K562 (cell line): ENCODE measurements at regions not wholly inside any gene's neighbourhood (a gene's known extent, or its start where the extent isn't known, plus 50 kb on each side); places are given as distances from the start of the nearest gene placed in this dataset.

Source experiments
- ATAC-seq: fragments of 200-7000 bp; cut with Tn5 transposase; 3 replicates; pipeline ENCODE4 v1.9.1; 2020; ENCODE audit warnings: moderate library complexity
- BruUV-seq: library from RNA; stranded (reverse); fragments of 400-500 nt; replicated peaks from 2 replicates; lab custom pipeline; 2021; lab: Mats Ljungman, UMichigan
- CTCF ChIA-PET: fragments of 300-600 bp; formaldehyde crosslinking; extraction: SDS; loops from one replicate; lab custom pipeline; 2021; ENCODE audit warnings: low intra/inter-chr PET ratio; lab: Yijun Ruan, JAX
- POLR2A ChIA-PET: fragments of 300-600, 350-650 bp; sonication (Branson Sonifier 250); formaldehyde crosslinking; extraction: SDS; loops from one replicate; lab custom pipeline; 2021; ENCODE audit warnings: antibody characterized with exemption, inconsistent platforms; lab: Yijun Ruan, JAX
- DNase-seq, 4 experiments: peaks; one replicate each; pipeline versions ENCODE4 v3.0.0 to v3.0.0-alpha.2; 2011 to 2018; ENCODE audit warnings: low spot score in 3 of 4, mixed read lengths in 3 of 4; ENCODE audit errors: extremely low read depth in 1 of 4
- FAIRE-seq: peaks from 2 replicates; lab custom pipeline; 2011; peaks lifted over from hg19 to GRCh38; lab: Jason Lieb, UNC
- H2AFZ ChIP-seq: 2 replicates; pipeline ENCODE4 v1.6.0; 2011; ENCODE audit warnings: low read depth, low read length, control low read depth, inconsistent platforms
- H3K27ac ChIP-seq: fragments of 200-600 bp; 3 replicates; pipeline ENCODE4 v1.8.0; 2011; ENCODE audit warnings: low read depth, mild to moderate bottlenecking, control low read depth, inconsistent platforms, low read length, moderate library complexity, mixed read lengths; ENCODE audit errors: extremely low read depth
- H3K27me3 ChIP-seq, 2 experiments: fragments of 300-600 bp in 1 of 2; 2 replicates in 1 of 2; 3 replicates in 1 of 2; pipeline versions ENCODE4 v1.6.0 to v1.8.0; 2011; ENCODE audit warnings: inconsistent platforms in 2 of 2, low read length in 2 of 2, mild to moderate bottlenecking in 1 of 2, mixed read lengths in 1 of 2, moderate library complexity in 1 of 2; ENCODE audit not compliant: control insufficient read depth in 2 of 2, insufficient read depth in 2 of 2
- H3K36me3 ChIP-seq: fragments of 300-600 bp; 3 replicates; pipeline ENCODE4 v1.8.0; 2011; ENCODE audit warnings: mild to moderate bottlenecking, low read length, inconsistent platforms; ENCODE audit not compliant: control insufficient read depth, insufficient read depth
- H3K4me1 ChIP-seq, 2 experiments: fragments of 200-600 bp in 1 of 2; replicated peaks in 1 of 2; 2 replicates in 1 of 2; 3 replicates in 1 of 2; pipeline versions ENCODE4 v1.5.1 to v1.8.0; 2011; ENCODE audit warnings: inconsistent platforms in 2 of 2, low read length in 2 of 2, mild to moderate bottlenecking in 1 of 2, mixed read lengths in 1 of 2, moderate library complexity in 1 of 2; ENCODE audit not compliant: control insufficient read depth in 2 of 2, insufficient read depth in 2 of 2
- H3K4me2 ChIP-seq: 2 replicates; pipeline ENCODE4 v1.6.1; 2011; ENCODE audit warnings: low read length, control low read depth, inconsistent platforms, mixed read lengths; ENCODE audit not compliant: insufficient read depth
- H3K4me3 ChIP-seq: fragments of 200-600 bp; sonication (generic), shearing (Covaris generic); 2 replicates; pipeline ENCODE4 v1.5.1; 2016; ENCODE audit warnings: control low read depth, inconsistent platforms
- H3K79me2 ChIP-seq: fragments of 200-600 bp; 3 replicates; pipeline ENCODE4 v1.8.0; 2011; ENCODE audit warnings: low read length, inconsistent platforms; ENCODE audit not compliant: control insufficient read depth, insufficient read depth
- H3K9ac ChIP-seq, 2 experiments: 2 replicates each; pipeline versions ENCODE4 v1.6.0 to v1.6.1; 2011; ENCODE audit warnings: low read depth in 2 of 2, low read length in 2 of 2, control low read depth in 1 of 2, inconsistent platforms in 1 of 2, mild to moderate bottlenecking in 1 of 2, mixed read lengths in 1 of 2; ENCODE audit not compliant: insufficient read depth in 1 of 2
- H3K9me1 ChIP-seq: one replicate; pipeline ENCODE4 v1.6.0; 2011; ENCODE audit warnings: inconsistent platforms, mild to moderate bottlenecking, low read length, moderate library complexity; ENCODE audit not compliant: control insufficient read depth, insufficient read depth
- H3K9me3 ChIP-seq: replicated peaks from 2 replicates; pipeline ENCODE4 v1.5.1; 2011; ENCODE audit warnings: low read depth, low read length, inconsistent platforms; ENCODE audit not compliant: control insufficient read depth, insufficient read depth
- H4K20me1 ChIP-seq: replicated peaks from 2 replicates; pipeline ENCODE4 v1.6.1; 2011; ENCODE audit warnings: low read length, inconsistent platforms, mixed read lengths; ENCODE audit not compliant: control insufficient read depth, insufficient read depth
- CBFA2T2 ChIP-seq: fragments of 450-650 bp; conservative IDR thresholded peaks from 2 replicates; pipeline ENCODE4 v1.6.1; 2017; ENCODE audit warnings: mild to moderate bottlenecking
- EZH2 ChIP-seq: IDR thresholded peaks from 2 replicates; pipeline ENCODE4 v1.6.1; 2012; ENCODE audit warnings: low read depth, mild to moderate bottlenecking, inconsistent platforms, low read length, borderline replicate concordance
- GTF2A2 ChIP-seq: IDR thresholded peaks from 2 replicates; pipeline ENCODE4 v1.6.1; 2016; ENCODE audit warnings: mild to moderate bottlenecking, missing genetic modification characterization, missing compliant biosample characterization
- HEY1 ChIP-seq: fragments of 250-450 bp; sonication (Bioruptor Pico); IDR thresholded peaks from 2 replicates; pipeline ENCODE4 v1.5.0; 2020; ENCODE audit warnings: mild to moderate bottlenecking, moderate library complexity, borderline replicate concordance
- HIVEP1 ChIP-seq: fragments of 250-450 bp; sonication (Bioruptor Pico); IDR thresholded peaks from 2 replicates; pipeline ENCODE4 v1.4.0; 2020; ENCODE audit warnings: mild to moderate bottlenecking
- HNRNPK ChIP-seq: fragments of 200-400 bp; formaldehyde crosslinking; IDR thresholded peaks from one replicate; pipeline ENCODE4 v1.6.1; 2018; ENCODE audit warnings: mild to moderate bottlenecking, low read depth, low read length; ENCODE audit not compliant: poor library complexity, severe bottlenecking
- MAFF ChIP-seq: IDR thresholded peaks from 2 replicates; pipeline ENCODE4 v1.6.1; 2012; ENCODE audit warnings: low read length, improper control_type of control experiment
- PCBP1 ChIP-seq: fragments of 200-400 bp; formaldehyde crosslinking; IDR thresholded peaks from 2 replicates; pipeline ENCODE4 v1.6.1; 2018; ENCODE audit warnings: mild to moderate bottlenecking, low read depth, low read length; ENCODE audit not compliant: poor library complexity, severe bottlenecking
- PCBP2 ChIP-seq: fragments of 200-400 bp; formaldehyde crosslinking; IDR thresholded peaks from 2 replicates; pipeline ENCODE4 v1.6.1; 2018; ENCODE audit warnings: low read length, low read depth, mild to moderate bottlenecking, moderate library complexity; ENCODE audit not compliant: poor library complexity, severe bottlenecking
- THRAP3 ChIP-seq: fragments of 450-650 bp; IDR thresholded peaks from 2 replicates; pipeline ENCODE4 v1.6.1; 2016; ENCODE audit warnings: mild to moderate bottlenecking, inconsistent platforms, borderline replicate concordance
- WHSC1 ChIP-seq: IDR thresholded peaks from one replicate; pipeline ENCODE4 v1.6.1; 2012; ENCODE audit warnings: low read length, control low read depth, inconsistent platforms
- WGBS: fragments of 100-300 bp; shearing (Covaris generic); methylation state at CpG from one replicate; pipeline ENCODE4 v1.1.6; 2016; ENCODE audit warnings: low coverage, mixed read lengths; ENCODE audit not compliant: insufficient coverage; ENCODE audit errors: missing lambda C conversion rate; 5-methylcytosine and 5-hydroxymethylcytosine counted together
- in situ Hi-C: fragments of 300-500 bp; cut with MboI; formaldehyde crosslinking; loops from 4 replicates; pipeline ENCODE4 v1.15.0; 2018; ENCODE audit warnings: inconsistent platforms, mixed read lengths
- intact Hi-C: fragments of 100-400 bp; cut with micrococcal nuclease; formaldehyde crosslinking; loops from 2 replicates; pipeline ENCODE4 v1.14.2; 2022
- TF ChIP-seq, protein P1 (sequence below): IDR thresholded peaks from 2 replicates; pipeline ENCODE4 v1.6.1; 2014; ENCODE audit warnings: antibody characterized with exemption

DNA sequence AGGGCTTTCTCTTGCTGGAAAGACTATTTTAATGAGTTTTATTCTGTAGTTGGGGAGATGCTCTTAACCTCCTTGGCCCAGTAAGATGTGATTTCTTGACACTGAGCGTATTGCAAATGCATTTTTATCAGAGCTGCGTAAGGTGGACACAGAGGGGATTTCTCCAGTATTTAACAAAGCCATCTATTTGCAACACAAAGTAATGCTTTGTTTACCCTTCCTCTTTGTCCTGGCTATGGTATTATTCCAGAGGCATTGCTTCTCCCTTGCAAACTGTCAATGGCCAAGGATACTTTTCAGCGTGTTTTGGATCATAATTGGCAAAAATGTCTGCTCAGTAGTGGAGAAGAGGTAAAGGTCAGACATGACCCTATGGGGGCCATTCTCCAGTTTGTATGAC lies 90.8 kb upstream of the PIK3C3 start:
- ChIA-PET POLR2A (no interaction called here), CTCF (no interaction called here)
- Histone ChIP-seq H4K20me1 (no peaks in the 10 kb centered on the region), H3K27ac (no peak overlapping the region), H3K4me3 (no peak overlapping the region), H3K4me1 (no peaks in the 10 kb centered on the region), H2AFZ (no peak overlapping the region), H3K79me2 (no peaks in the 10 kb centered on the region), H3K9me3 (no peaks in the 10 kb centered on the region; the same call in 1 of the 2 replicates), H3K4me2 (no peak overlapping the region), H3K9me1 (no peaks in the 10 kb centered on the region), H3K36me3 (no peaks in the 10 kb centered on the region), H3K27me3 (no peaks in the 10 kb centered on the region), H3K9ac (no peak overlapping the region)
- FAIRE-seq = no peak
- 2% methylated on average over 3 of the region's 3 CpGs for WGBS
- no peak for ATAC-seq
- in situ Hi-C loops = no loop called here
- TF ChIP-seq HEY1 (no peak), EZH2 (no peak)
- BruUV-seq = no TSS peak
- DNase-seq = no peak
- intact Hi-C loops = no loop called here

DNA sequence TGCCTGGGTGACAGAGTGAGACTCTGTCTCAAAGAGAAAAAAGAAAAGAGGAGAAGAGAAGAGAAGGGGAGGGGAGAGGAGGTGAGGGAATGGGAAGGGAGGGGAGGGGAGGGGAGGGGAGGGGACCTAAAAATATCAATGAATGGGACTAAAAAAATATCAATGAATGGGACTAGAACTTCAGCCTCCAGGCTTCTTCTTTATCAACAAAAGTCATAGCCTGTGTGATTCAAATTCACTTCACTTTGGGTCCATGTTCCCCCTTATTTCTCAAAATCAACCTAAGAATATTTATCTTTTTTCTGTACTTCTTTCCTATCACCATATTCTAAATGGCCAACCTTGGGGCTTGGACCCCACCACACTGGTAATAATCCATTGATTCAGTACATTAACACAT lies 92.1 kb upstream of the PIK3C3 start:
- no peaks in the 10 kb centered on the region for H3K9me1 ChIP-seq
- ChIA-PET CTCF (no interaction called here), POLR2A (no interaction called here)
- H3K4me2 ChIP-seq = no peak overlapping the region
- no peak overlapping the region for H2AFZ ChIP-seq
- intact Hi-C loops (no loop called here), in situ Hi-C loops (no loop called here)
- no peaks in the 10 kb centered on the region for H3K79me2 ChIP-seq
- no peak overlapping the region for H3K27ac ChIP-seq
- no peaks in the 10 kb centered on the region for H3K4me1 ChIP-seq
- ATAC-seq = no peak
- TF ChIP-seq PCBP1 (peak; percentile 93), PCBP2 (peak; percentile 89), MAFF (no peak), HIVEP1 (no peak), WHSC1 (no peak), CBFA2T2 (no peak), THRAP3 (no peak), GTF2A2 (tag) (no peak), HNRNPK (peak; percentile 96)
- TF ChIP-seq, protein P1, sequence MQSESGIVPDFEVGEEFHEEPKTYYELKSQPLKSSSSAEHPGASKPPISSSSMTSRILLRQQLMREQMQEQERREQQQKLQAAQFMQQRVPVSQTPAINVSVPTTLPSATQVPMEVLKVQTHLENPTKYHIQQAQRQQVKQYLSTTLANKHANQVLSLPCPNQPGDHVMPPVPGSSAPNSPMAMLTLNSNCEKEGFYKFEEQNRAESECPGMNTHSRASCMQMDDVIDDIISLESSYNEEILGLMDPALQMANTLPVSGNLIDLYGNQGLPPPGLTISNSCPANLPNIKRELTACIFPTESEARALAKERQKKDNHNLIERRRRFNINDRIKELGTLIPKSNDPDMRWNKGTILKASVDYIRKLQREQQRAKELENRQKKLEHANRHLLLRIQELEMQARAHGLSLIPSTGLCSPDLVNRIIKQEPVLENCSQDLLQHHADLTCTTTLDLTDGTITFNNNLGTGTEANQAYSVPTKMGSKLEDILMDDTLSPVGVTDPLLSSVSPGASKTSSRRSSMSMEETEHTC = no peak
- H3K9ac ChIP-seq = no peak overlapping the region
- no TSS peak for BruUV-seq
- H3K4me3 ChIP-seq = no peak overlapping the region
- H4K20me1 ChIP-seq = no peaks in the 10 kb centered on the region
- FAIRE-seq = no peak
- no peaks in the 10 kb centered on the region for H3K36me3 ChIP-seq
- no peaks in the 10 kb centered on the region; the same call in 1 of the 2 replicates for H3K9me3 ChIP-seq
- no peak for DNase-seq
- no peaks in the 10 kb centered on the region for H3K27me3 ChIP-seq
